GM21717 (cell line): ENCODE measurements at regions not wholly inside any gene's neighbourhood (a gene's known extent, or its start where the extent isn't known, plus 50 kb on each side); places are given as distances from the start of the nearest gene placed in this dataset.
"Not testable (repeated sequence)": the region's sequence is repeated elsewhere in the genome, so short reads cannot be mapped to it uniquely, and the experiment has no call there.

ENCODE experiments used
- ATAC-seq: cut with Tn5 transposase; IDR thresholded peaks from one replicate; pipeline ENCODE4 v1.9.1; 2021; ENCODE audit warnings: mild to moderate bottlenecking, moderate library complexity; ENCODE audit not compliant: unreplicated experiment

- no peak for ATAC-seq
Measured at GRCh38 chr2:51998890-51999289, 967.0 kb upstream of the NRXN1 start.

DNA sequence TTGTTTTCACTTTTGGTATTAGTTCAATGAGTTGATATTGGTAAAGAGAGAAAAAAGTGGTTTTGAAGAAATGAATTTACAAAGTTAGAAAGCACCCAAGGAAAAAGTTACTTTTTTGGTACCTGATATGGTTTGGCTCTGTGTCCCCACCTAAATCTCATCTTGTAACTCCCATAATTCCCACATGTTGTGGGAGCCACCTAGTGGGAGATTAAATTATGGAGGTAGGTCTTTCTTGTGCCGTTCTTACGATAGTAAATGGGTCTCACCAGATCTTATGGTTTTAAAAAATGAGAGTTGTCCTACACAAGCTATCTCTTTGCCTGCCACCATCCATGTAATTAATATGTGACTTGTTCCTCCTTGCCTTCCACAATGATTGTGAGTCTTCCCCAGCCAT is 965.6 kb upstream of the NRXN1 start:
- ATAC-seq = no peak

DNA sequence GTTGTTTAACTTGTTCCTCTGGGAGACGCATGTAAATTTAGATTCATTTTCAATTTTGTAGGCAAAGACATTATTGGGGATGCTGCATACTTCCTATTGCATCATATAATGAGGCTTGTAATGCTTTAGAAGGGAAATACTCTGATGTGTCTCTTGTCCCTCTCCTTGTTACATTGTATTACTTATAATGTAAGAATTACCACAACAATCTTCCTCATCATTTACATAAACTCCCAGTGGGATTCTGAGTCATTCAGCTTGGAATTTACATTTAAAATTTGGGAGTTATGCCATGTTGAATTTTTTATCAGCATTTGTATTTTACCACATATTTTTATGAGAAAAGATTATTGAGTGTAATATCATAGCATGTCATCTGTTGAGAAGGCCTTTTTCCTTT is 963.4 kb upstream of the NRXN1 start:
- no peak for ATAC-seq

DNA sequence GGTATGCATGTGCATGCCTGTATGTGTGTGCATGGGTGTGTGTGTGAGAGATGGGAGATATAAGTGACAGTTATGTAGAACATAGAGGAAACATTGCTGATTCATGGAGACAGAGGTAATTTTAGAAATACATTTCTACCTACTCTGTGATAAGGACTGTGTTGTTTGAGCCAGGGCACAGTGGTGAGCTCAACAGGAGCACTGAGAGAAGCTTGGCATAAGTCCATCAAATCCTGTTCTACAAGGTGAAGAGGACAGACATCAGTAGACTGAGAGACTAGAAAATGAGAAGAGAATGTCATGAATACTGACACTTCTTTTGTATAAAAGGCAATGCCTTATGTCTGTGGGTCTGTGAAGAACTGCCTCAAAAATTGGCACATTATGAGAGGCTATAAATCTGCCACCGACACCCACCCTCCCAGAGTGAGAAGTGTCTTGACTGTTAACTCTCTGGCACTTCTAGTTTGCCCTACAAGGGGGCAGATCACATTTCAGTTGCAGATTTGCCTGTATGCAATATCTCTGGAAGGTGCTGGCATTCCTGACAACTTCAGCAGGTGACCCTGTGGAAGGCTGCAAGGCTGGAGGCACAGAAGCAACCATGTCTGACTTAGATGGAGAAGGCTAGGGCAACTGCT is 962.3 kb upstream of the NRXN1 start:
- ATAC-seq = no peak

DNA sequence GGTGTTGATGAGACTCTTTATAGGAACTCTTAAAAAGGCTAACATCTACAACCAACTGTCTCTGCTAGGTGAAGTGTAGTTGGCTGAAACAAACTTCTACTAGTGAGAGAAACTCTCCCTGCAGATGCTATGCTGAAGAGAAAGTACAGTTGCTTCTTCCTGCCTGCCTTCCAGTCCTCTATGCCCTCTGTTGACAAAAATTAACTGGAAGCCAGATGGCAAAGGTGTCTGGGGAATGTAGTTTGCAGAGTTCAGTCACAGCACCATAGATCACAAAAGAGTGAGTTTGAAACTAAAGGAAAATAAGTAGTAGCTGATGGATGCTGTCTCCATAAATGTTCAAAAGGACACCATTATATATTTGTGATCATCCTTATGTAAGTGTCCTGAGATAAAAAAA is 958.8 kb upstream of the NRXN1 start:
- ATAC-seq = no peak

DNA sequence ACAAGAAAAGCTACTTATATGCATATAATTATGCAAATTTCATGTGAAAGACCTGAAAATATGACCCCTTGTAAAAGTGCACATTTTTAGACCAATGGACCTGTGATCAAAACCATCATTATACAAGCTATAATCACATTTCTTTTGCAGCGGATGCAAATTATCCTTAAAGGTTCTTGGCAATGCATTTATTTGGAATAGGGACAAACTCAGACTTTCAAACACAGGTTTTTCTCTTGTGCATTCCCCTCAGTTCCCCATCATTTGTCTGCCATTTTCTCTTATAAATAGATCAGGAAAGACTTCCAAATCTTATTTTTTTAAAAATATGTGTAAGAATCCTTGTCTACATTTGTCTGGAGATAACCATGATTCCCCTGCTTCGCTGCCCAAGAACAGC is 954.2 kb upstream of the NRXN1 start:
- no peak for ATAC-seq

DNA sequence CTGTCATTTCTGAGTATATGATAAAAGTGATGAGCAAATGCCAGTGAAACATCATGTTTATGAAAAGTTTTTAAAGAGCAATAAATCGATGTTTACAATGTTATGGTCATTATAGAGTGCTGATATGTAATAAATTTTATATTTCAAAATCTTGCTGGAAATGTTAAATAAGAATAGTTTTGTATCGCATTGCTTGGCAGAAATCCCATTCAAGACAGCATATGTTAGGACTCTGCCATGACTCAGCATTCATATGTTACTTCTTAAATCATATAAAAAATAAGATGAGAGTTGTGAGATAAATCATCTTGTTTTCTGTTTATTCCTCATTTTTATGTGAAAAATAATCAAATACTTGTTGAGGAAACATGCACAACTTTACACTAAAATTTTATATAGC is 949.9 kb upstream of the NRXN1 start:
- ATAC-seq = no peak

DNA sequence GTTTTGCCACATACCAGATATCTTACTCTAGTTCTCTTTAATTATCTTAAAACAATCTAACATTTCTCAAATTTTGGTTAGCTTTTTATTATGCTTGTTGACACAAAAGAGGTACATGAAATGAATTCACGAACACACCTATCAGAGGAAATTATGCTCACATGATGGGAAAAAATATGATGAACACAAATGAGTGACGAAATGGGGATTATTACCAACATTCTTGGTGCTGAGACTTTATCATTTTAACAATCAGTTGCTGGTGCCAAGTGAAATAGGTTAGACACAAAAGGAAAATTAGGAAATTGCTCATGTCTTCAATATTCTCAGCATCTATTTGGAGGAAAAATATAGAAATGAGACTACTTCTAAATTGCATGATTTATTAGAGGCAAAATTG is 944.7 kb upstream of the NRXN1 start:
- no peak for ATAC-seq

DNA sequence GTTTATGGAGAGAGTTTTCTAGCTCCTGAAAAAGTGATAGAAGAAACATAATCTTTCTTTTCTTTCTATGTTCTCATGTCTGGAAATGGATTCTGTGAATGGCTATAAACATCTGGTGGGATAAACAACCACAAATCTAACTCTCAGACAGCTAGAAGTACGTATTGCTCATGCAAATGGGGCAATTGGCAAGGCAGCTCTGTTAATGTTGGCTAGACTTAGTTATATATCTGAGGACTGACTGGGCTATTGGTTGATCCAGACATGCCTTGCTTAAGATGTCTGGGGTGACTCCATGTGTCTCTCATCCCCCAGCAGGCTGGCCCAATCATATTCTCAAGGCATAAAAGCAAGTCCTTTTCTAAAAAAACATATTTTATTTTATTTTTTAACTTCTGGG is 939.2 kb upstream of the NRXN1 start:
- ATAC-seq = no peak

DNA sequence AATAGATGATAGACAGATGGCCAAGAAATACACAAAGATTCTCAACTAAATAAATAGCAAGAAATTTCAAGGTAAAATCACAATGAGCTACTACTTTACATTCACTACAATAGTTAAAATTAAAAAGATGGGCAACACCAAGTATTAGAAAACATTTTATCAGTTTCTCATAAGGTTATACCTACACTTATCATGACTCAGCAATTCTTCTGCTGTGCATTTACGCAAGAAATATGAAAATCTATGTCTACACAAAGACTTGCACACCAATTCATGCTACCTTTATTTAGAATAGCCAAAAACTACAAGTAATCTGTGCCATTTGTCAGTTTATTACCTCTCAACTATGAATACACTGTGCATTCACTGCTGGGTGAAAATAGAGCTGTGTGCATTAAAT is 937.4 kb upstream of the NRXN1 start:
- ATAC-seq = no peak

- ATAC-seq = no peak
Measured at GRCh38 chr2:51960841-51961335, 929.0 kb upstream of the NRXN1 start.

DNA sequence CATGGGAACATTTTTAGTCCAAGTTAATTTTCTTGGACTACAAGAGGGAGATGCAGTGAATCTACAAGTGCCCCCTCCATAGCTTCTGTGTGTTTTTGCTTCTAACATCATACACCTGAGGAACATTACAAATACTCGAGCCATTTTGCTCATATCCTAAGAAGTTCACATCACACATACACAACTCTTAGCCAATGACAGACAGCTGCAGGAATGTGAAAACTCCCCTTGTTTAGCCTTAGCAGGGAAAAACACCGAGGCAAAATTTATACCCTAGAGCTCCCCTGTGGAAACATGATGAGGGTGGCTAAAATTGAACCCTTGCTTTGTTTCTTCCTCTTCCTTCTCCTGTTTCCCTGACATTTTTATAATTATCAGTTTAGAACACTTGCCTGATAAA is 928.3 kb upstream of the NRXN1 start:
- no peak for ATAC-seq

- ATAC-seq = no peak
Measured at GRCh38 chr2:51959696-51960095, 927.8 kb upstream of the NRXN1 start.

GRCh38 chr2:51953931-51954330 is 922.0 kb upstream of the NRXN1 start:
- ATAC-seq = no peak

DNA sequence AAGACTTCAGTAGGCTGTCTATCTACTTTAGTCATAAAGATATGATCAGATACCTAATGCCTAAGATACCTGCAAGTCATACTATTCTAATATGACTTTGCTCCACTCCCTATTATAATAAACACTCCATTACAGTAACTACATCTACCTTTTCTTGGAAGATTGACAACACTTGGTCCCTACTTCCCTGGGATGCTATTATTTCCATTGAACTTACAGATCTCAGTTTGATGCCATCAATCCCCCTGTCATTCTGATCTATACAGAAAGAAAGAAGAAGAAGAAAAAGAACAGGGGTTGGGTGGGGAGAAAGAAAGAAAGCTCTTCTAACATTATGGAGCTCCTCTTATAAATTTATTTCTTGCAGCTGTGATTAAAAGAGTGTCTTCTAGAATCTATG is 889.1 kb upstream of the NRXN1 start:
- no peak for ATAC-seq

DNA sequence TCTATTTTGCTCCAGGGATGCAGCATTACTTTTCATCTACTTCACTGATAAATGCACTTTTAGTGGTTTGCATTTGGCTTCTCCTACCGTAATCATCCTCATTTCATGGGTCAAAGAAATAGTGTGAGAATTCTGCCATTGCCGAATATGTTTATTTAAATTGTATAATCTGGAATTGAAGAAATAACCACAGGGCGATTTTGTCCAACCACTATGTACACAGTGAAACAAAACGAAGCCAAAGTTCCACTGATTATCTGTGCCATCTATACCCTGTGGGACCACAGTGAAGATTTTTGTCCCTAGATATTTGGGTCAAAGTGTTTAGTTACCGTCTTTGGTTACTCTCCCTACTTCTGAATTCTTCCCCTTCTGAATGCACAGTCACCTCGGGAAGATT is 888.6 kb upstream of the NRXN1 start:
- ATAC-seq = no peak

GRCh38 chr2:51919395-51919794 is 887.5 kb upstream of the NRXN1 start:
- no peak for ATAC-seq

GRCh38 chr2:51918113-51918512 is 886.2 kb upstream of the NRXN1 start:
- no peak for ATAC-seq

DNA sequence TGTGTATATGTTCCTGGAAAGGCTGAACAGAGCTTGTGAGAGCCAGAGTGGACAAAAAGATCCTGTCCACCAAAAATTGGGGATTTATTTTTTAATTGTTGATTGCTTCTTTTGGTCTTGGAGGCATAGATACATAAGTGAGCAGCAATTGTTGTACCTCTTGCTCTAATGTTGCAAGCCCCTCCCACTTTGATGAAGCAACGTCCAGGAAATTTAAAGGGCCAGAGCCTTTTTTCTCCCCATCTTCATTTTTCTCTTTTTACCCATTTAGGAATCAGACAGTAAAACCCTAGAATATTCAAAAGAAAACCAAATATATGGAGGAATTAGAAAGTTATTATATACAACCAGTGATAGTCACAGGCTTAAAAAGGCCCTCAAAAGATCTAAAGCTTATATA is 871.8 kb upstream of the NRXN1 start:
- ATAC-seq = no peak

- no peak for ATAC-seq
Measured at GRCh38 chr2:51899643-51900042, 867.7 kb upstream of the NRXN1 start.

DNA sequence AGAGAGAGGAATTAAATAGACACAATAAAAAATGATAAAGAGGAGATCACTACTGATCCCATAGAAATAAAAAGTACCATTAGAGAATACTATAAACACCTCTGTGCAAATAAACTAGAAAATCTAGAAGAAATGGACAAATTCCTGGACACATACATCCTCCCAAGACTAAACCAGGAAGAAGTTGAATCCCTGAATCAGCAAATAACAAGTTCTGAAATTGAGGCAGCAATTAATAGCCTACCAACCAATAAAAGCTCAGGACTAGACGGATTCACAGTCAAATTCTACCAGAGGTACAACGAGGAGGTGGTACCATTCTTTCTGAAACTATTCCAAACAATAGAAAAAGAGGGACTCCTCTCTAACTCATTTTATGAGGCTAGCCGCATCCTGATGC is 862.7 kb upstream of the NRXN1 start:
- not testable (repeated sequence) for ATAC-seq

DNA sequence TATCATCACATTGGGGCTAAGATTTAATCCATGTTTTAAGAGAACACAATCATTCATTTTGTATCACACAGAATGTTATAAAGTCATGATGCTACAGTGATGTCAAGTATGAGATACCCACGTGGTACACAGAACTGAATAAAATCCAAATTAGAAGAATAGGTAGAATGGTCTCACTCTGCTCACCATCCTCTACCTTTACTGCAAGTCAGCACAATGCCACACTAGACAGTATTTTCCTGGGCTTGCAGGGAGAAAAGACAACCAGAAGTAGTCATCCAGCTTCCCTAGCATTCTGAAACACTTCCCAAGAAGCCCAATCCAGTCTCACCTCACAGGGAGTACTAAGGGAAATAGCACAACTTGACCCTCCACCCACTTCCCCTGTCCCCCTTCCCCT is 856.2 kb upstream of the NRXN1 start:
- no peak for ATAC-seq

DNA sequence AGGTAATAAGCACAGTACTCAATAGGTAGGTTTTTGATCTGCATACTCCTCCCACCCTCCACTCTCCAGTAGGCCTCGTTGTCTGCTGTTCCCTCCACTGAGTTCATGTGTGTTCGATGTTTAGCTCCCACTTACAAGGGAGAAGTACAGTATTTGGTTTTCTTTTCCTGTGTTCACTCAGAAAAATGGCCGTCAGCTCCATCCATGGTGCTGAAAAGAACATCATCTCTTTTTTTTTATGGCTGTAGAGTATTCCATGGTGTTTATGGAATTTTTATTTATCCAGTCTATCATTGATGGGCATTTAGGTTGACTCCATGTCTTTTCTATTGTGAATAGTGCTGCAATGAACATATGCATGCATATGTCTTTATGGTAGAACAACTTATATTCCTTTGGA is 849.7 kb upstream of the NRXN1 start:
- ATAC-seq = no peak
